Activated T-cell treated with anti-CD3 and anti-CD28 coated beads, Interleukin-2, amount 50 U/mL, for 72 hours (primary cell): ENCODE measurements at regions not wholly inside any gene's neighbourhood (a gene's known extent, or its start where the extent isn't known, plus 50 kb on each side); places are given as distances from the start of the nearest gene placed in this dataset.
"Not testable (repeated sequence)": the region's sequence is repeated elsewhere in the genome, so short reads cannot be mapped to it uniquely, and the experiment has no call there.

Experiments used
- ATAC-seq, 2 donors: fragments of 150-1000 bp; cut with Tn5 transposase; replicated peaks in 1 of 2; 2 replicates each; pipeline ENCODE4 v1.10.0; 2021; ENCODE audit warnings: moderate library complexity in 2 of 2, mild to moderate bottlenecking in 1 of 2
- DNase-seq, 2 donors: peaks; one replicate each; pipeline ENCODE4 v3.0.0; 2021 to 2022; ENCODE audit warnings: mixed read lengths in 1 of 2
- H3K27ac Mint-ChIP-seq: one replicate; pipeline ENCODE4 v1.8.0; 2022; ENCODE audit warnings: mild to moderate bottlenecking, moderate library complexity, mixed read lengths
- H3K27me3 Mint-ChIP-seq: one replicate; pipeline ENCODE4 v1.8.0; 2022; ENCODE audit warnings: low read depth, mixed read lengths
- H3K36me3 Mint-ChIP-seq, 2 donors: one replicate each; pipeline ENCODE4 v1.8.0; 2022; ENCODE audit warnings: mixed read lengths in 2 of 2, mild to moderate bottlenecking in 1 of 2; ENCODE audit not compliant: insufficient read depth in 2 of 2
- H3K4me1 Mint-ChIP-seq: one replicate; pipeline ENCODE4 v1.8.0; 2022; ENCODE audit warnings: low read depth, mixed read lengths
- H3K4me3 Mint-ChIP-seq, 2 donors: one replicate each; pipeline ENCODE4 v1.8.0; 2022; ENCODE audit warnings: mild to moderate bottlenecking in 2 of 2, mixed read lengths in 2 of 2, moderate library complexity in 2 of 2
- H3K9me3 Mint-ChIP-seq, 2 donors: one replicate each; pipeline ENCODE4 v1.8.0; 2022; ENCODE audit warnings: mixed read lengths in 2 of 2

- no peaks in the 10 kb centered on the region for H3K36me3 Mint-ChIP-seq
- ATAC-seq (no peak), DNase-seq (no peak)
- peaks cover 20% of the 10 kb centered on the region for H3K27me3 Mint-ChIP-seq
- no peak overlapping the region for H3K4me3 Mint-ChIP-seq
- H3K27ac Mint-ChIP-seq: no peak overlapping the region
- H3K4me1 Mint-ChIP-seq: peaks cover 8% of the 10 kb centered on the region
- H3K9me3 Mint-ChIP-seq: no peaks in the 10 kb centered on the region
Measured at GRCh38 chr6:113686049-113686448, 171.1 kb upstream of the MARCKS start.

GRCh38 chr6:113689620-113690019 is 167.5 kb upstream of the MARCKS start:
- not testable (repeated sequence) for DNase-seq, ATAC-seq, H3K4me1 Mint-ChIP-seq, H3K27ac Mint-ChIP-seq, H3K4me3 Mint-ChIP-seq, H3K9me3 Mint-ChIP-seq, H3K36me3 Mint-ChIP-seq
- H3K27me3 Mint-ChIP-seq: peaks cover 15% of the 10 kb centered on the region

GRCh38 chr6:113690281-113691259 is 166.6 kb upstream of the MARCKS start:
- DNase-seq (peak in 1 of 2 donors; percentile 6), ATAC-seq (peak; percentile 46 to 69)
- Mint-ChIP-seq H3K27me3 (peaks cover 15% of the 10 kb centered on the region), H3K9me3 (peaks cover 0 to 1% of the 10 kb centered on the region in 2 donors), H3K4me3 (no peak overlapping the region), H3K27ac (no peak overlapping the region), H3K4me1 (peaks cover 8% of the 10 kb centered on the region), H3K36me3 (no peaks in the 10 kb centered on the region)

GRCh38 chr6:113691260-113691656 is 165.9 kb upstream of the MARCKS start:
- Mint-ChIP-seq H3K27ac (no peak overlapping the region), H3K4me1 (peaks cover 8% of the 10 kb centered on the region), H3K4me3 (no peak overlapping the region), H3K27me3 (peaks cover 13% of the 10 kb centered on the region), H3K36me3 (no peaks in the 10 kb centered on the region), H3K9me3 (peaks cover 0 to 1% of the 10 kb centered on the region in 2 donors)
- ATAC-seq (no peak), DNase-seq (no peak)

GRCh38 chr6:113693851-113694250 is 163.3 kb upstream of the MARCKS start:
- H3K27me3 Mint-ChIP-seq: peaks cover 2% of the 10 kb centered on the region
- no peaks in the 10 kb centered on the region for H3K36me3 Mint-ChIP-seq
- peaks cover 8% of the 10 kb centered on the region for H3K4me1 Mint-ChIP-seq

GRCh38 chr6:113694278-113695077 is 162.7 kb upstream of the MARCKS start:
- H3K27me3 Mint-ChIP-seq: peaks cover 9% of the 10 kb centered on the region
- H3K4me1 Mint-ChIP-seq: peaks cover 8% of the 10 kb centered on the region
- peaks cover 0 to 1% of the 10 kb centered on the region in 2 donors for H3K9me3 Mint-ChIP-seq
- no peak for ATAC-seq
- DNase-seq: no peak
- no peaks in the 10 kb centered on the region for H3K36me3 Mint-ChIP-seq
- H3K27ac Mint-ChIP-seq: no peak overlapping the region
- no peak overlapping the region for H3K4me3 Mint-ChIP-seq

More at GRCh38 chr6:113693851-113694250, 163.3 kb upstream of the MARCKS start:
- DNase-seq: no peak
- Mint-ChIP-seq H3K4me3 (no peak overlapping the region), H3K9me3 (peaks cover 0 to 1% of the 10 kb centered on the region in 2 donors), H3K27ac (no peak overlapping the region)
- ATAC-seq: no peak

- ATAC-seq: no peak
- peaks cover 0 to 1% of the 10 kb centered on the region in 2 donors for H3K9me3 Mint-ChIP-seq
- no peak overlapping the region for H3K27ac Mint-ChIP-seq
- peaks cover 11% of the 10 kb centered on the region for H3K27me3 Mint-ChIP-seq
- peaks cover 3% of the 10 kb centered on the region for H3K4me1 Mint-ChIP-seq
- DNase-seq: no peak
- H3K36me3 Mint-ChIP-seq: no peaks in the 10 kb centered on the region
- no peak overlapping the region for H3K4me3 Mint-ChIP-seq
Measured at GRCh38 chr6:113695516-113695915, 161.6 kb upstream of the MARCKS start.

- ATAC-seq: no peak
- Mint-ChIP-seq H3K9me3 (no peaks in the 10 kb centered on the region), H3K27me3 (peaks cover 11% of the 10 kb centered on the region), H3K36me3 (no peaks in the 10 kb centered on the region), H3K27ac (no peak overlapping the region), H3K4me3 (no peak overlapping the region), H3K4me1 (no peaks in the 10 kb centered on the region)
- no peak for DNase-seq
Measured at GRCh38 chr6:113696960-113697359, 160.2 kb upstream of the MARCKS start.

GRCh38 chr6:113697632-113698410 is 159.3 kb upstream of the MARCKS start:
- ATAC-seq (no peak), DNase-seq (no peak)
- H3K36me3 Mint-ChIP-seq: no peaks in the 10 kb centered on the region
- no peak overlapping the region for H3K27ac Mint-ChIP-seq
- H3K9me3 Mint-ChIP-seq: no peaks in the 10 kb centered on the region
- no peak overlapping the region for H3K4me3 Mint-ChIP-seq
- H3K27me3 Mint-ChIP-seq: peaks cover 11% of the 10 kb centered on the region
- no peaks in the 10 kb centered on the region for H3K4me1 Mint-ChIP-seq

- Mint-ChIP-seq H3K27ac (no peak overlapping the region), H3K27me3 (peaks cover 11% of the 10 kb centered on the region), H3K4me3 (no peak overlapping the region), H3K9me3 (no peaks in the 10 kb centered on the region), H3K36me3 (no peaks in the 10 kb centered on the region), H3K4me1 (no peaks in the 10 kb centered on the region)
- ATAC-seq (no peak), DNase-seq (no peak)
Measured at GRCh38 chr6:113699239-113699638, 157.9 kb upstream of the MARCKS start.

GRCh38 chr6:113701552-113702254 is 155.4 kb upstream of the MARCKS start:
- Mint-ChIP-seq H3K27me3 (peaks cover 11% of the 10 kb centered on the region), H3K4me1 (no peaks in the 10 kb centered on the region), H3K4me3 (no peak overlapping the region), H3K36me3 (no peaks in the 10 kb centered on the region), H3K9me3 (no peaks in the 10 kb centered on the region), H3K27ac (no peak overlapping the region)
- ATAC-seq: no peak
- no peak for DNase-seq

- no peaks in the 10 kb centered on the region for H3K4me1 Mint-ChIP-seq
- H3K27ac Mint-ChIP-seq: no peak overlapping the region
- ATAC-seq: no peak
Measured at GRCh38 chr6:113707194-113707593, 150.0 kb upstream of the MARCKS start.

More at GRCh38 chr6:113707194-113707593, 150.0 kb upstream of the MARCKS start:
- Mint-ChIP-seq H3K27me3 (no peaks in the 10 kb centered on the region), H3K36me3 (no peaks in the 10 kb centered on the region), H3K9me3 (no peaks in the 10 kb centered on the region), H3K4me3 (no peak overlapping the region)
- no peak for DNase-seq
